ENCODE measurements at regions not wholly inside any gene's neighbourhood (a gene's known extent, or its start where the extent isn't known, plus 50 kb on each side); places are given as distances from the start of the nearest gene placed in this dataset.

DNA sequence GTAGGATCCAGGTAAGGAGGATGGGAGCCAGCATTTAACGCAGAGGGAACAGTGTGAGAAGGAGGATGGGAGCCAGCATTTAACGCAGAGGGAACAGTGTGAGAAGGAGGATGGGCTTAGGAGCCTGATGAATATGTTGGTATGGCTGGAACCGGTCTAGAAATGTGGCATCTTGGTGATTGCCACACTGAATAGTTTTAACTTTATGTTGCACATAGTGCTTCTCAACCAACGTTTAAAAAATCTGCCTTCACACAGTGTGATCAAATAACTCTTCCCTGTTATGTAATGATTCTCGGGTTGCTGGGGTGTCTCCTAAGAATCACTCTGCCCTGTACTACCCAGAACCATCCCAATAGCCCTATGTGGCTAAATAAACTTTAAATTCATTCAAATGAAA, 146.9 kb upstream of the DUSP10 start:
- no peak for DNase-seq

DNA sequence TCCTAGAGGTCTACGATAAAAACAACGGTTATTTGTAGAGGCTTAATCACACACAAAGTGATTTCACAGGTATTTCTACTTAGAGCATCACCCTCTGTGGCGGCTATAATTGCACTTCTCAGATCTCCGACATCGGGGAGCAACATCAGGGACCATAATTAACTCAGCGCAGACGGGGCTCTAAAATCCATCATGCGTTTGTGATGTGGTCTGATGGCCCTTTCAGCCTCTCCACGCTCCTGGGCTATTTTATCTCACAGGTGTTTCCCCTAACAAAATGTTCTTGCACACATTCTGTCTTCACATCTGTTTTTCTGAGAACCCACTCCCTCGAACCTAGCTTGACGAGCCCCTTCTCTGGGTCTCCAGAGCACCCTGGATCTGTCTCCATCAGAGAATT, 146.3 kb upstream of the DUSP10 start:
- no peak for DNase-seq

DNA sequence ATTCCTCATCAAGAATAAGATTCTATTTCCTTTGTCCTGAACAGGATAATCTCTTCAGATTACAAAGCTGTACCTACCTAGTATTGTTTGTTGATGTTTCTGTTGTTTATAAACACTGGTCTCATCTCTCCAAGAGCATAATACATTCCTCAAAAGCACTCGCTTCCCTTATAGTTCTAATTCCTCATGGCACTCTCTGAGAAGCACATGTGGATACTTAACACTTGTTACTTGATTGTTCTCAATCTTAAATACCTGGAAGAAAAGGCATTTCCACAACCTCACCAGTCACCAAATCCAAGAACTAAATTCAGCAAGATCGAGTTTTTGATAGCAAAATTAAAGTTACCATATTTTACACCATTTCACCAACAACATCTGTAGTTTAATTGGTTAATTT, 145.9 kb upstream of the DUSP10 start:
- DNase-seq, result no peak

DNA sequence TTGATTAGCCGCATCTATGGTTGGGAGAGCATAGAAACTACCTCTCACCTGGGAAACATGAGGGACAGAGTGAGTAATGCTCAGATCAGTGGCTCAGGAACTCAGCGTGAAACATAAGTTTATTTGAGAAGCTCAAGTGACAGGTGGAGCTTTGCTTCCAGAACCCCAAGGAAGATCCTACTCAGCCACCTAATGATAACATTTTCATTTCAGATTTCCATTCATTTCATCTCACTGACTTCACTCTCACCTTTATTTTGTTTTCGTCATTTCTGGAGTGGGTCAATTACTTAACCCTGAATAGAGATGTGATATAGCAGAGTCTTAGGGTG, 145.5 kb upstream of the DUSP10 start:
- no peak for DNase-seq

DNA sequence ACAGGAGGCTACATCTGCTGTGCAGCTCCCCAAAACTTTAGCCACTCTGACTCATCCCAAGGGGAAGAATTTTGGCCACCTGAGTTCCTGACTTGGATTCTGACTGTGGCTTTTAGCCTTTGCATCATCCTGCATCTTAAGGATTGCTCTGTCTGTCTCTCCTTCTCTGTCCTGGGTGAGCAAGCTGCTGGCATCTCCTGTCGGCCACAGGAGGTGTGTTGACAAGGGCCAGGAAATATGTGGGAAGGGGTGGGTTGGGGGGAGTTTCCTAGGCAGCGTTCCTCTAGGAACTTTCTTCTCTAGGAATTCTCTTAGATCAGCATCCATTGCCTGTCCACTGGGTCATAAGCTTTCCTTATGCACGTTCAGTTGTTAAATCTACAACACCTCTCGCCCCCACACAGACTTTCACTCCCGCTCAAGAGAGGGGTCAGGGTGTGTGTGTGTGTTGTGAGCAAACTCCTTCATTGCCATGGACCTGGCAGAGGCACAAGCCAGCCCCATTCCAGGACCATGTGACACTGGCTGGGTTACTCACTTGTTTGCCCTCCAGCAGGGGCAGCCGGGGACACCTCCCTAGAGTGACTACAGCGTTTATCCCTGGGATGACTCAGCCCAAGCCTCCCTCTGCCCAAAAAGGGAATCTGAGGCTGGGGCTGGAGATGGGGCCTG, 145.0 kb upstream of the DUSP10 start:
- peak in 1 of 56 donors; percentile 67 for DNase-seq

DNA sequence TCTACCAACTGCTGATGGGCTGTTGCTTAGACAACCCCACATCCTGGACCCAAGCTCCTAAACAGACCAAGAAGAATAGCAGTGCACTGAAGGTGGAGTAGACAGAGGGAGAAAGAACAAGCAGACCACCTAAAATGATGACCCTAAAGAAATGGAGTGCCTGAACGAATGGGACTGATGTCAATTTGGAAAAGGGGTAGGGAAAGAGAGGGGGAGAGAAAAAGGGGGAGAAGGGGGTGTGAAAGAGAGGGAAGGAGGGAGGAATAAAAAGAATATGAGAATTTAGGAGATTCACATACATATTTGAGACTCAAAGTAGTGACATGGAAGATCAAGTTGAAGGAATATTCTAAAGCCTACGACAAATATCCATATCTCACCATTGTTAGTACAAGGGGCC, 144.4 kb upstream of the DUSP10 start:
- no peak for DNase-seq

DNA sequence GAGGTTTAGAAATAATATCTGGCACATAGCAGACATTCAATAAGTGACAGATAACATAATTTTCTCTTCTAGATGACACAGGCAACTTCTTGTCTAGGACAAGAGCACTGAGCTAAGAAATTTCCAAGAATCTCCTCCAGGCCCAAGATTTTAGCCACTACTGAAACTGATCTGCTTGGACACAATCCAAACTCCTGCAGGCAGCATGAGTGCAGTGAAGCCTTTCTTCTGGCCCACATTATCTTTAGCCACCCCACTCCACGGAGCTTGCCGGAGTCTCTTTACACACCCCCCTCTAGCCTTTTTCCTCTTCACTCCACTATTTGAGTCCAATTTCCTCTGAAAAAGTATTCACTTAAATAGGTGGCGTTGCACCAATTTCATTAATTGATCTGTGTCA, 142.9 kb upstream of the DUSP10 start:
- DNase-seq, result no peak

DNA sequence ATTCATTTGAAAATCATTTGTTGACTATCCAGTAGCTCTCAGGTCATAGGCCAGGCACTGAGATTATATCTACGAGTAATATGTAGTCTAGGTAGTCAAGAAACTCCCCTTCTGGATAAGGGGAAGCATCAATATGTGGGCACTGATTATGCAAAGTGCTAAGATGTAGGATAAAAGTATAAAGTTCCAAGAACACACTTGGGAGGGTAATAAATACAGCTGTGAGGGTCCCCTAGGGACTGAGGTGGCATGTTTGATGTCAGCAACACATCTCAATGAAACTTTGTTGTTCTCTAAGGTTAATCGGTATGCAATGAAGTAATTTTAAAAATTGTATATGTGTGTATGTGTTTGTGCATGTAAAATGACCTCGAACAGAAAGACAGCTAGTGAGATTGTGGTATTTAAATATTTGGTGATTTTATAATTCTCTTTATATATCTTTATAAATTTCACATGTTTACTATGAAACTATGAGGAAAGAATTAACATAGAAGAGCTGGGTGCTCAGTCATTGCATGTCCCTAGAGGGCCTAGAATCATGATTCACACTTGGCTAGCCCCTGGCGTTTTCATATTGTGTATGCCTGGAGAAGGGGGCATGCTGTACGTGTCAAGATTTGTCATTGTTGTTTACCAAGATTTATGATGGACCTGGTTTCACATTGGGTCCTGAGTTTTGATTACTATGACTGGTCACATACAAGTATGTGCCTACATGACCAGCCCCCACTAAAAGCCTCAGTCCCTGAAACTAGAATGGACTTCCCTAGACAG, 140.1 kb upstream of the DUSP10 start:
- no peak for DNase-seq

DNA sequence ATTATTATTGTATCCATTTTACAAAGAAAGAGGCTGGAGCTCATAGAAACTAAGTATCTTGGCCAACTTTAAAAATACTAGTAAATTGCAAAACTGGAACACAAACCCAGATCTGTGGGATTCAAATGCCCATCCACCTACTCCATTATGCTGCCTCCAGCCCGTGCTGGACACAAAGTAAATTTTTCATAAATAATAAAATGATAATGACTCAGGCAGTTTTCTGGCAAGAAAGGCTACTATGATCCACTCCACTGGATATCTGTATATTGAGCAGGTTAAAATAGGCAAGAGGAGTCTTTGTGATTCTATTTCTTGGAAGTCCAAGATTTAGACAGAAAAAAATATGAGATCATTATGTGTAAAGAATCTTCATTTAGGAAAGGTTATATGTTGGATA, 138.3 kb upstream of the DUSP10 start:
- no peak for DNase-seq

DNA sequence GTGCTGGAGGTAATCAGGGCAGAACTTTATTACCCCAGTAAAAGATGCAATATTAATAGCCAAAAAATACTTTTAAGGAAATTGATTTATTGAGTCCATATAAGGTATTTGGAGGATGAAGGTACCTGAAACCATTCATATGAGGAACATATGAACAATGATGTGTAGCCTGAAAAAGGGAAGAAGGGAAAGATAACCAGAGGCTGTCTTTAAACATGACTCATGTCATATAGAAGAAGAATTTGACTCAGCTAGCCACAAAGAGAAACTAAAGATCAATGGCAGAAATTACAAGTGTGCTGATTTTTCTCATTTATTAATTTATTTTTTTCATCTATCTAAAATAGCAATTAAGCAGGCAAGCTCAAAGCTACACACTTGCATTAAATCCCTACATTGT, 136.2 kb upstream of the DUSP10 start:
- no peak for DNase-seq

DNA sequence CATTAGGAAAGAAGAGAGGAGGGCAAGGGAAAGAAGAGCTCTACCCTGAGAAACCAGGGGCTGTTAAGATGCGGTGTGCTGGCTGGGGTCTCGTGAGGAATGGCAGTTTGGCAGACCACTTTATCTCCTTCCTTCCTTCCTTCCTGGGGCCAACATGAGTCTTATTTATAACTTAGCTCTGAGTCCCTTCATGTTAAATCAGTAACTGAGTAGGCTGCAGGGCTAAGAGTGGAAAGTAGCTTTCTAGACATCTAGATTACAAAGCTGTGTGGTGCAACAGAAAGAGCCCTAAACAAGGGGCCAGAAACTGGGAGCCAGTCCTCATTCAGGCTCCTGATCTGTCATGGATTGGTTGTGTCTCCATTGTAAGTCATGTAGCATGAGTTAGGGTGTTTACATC, 135.4 kb upstream of the DUSP10 start:
- DNase-seq, result no peak

DNA sequence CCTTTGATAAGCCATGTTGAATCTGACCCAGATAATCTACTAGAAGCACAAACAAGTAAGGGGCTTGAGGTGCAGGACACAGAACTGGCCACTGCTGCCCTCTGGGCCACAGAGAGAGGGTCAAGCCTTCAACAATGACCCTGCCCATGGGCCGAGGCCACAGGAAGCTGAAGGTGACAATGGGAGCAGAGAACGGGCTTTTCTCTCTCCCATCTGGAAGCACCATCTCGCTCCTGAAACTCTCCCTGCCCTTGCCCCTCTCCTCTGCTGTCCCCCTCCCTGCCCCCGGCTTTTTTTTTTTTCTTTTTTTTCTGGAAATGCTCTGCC, 133.1 kb upstream of the DUSP10 start:
- DNase-seq, result no peak

DNA sequence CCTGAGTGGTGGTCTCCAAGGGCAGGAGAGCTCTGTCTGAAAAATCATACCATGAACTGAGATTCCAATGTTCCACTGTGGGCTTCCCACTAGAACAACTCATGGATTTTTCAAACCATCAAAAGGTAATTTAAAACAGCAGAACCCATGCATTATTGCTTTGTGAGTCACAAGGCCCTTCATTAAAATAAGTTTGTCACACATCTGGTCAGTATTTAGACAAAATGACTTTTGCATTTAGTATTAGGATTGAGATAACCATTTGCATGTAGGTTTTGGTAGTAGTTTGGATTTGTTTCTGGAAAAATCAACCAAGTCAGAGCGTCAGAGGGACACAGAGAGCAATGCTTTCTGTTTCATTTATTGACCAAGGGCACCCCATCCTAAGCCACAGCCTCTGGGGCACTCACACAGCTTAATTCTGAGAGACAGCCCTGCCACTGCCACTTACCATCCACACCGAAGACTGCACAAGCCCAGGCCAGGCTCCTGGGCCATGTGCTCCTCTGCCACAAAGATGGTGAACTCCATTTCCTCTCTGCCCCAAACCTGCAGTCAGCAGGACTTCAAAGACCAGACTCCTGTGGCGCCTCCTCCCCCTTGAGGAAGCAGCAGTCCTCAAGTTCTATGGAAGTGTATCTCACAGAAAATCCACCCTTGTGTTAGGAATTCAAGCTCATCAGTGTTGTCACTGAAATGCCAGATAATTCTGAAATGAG, 132.6 kb upstream of the DUSP10 start:
- DNase-seq, result no peak

DNA sequence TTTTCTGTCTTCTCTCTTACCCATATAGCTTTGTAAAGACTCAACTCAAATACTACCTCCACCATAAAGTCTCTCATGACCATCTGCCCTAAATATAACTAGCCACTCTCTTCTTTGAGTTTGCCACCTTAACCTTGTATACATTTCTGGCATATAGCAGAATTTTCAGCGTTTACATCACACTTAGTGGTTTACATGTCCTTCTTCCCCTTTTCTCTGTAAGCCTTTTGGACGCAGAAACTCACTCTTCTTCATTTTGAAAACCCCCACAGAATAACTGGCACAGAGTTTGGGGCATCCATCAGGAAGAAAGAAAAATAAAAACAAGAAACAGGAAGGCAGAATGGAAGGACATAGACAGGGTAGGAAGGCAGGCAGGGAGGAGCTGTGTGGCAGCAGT, 131.8 kb upstream of the DUSP10 start:
- no peak for DNase-seq

DNA sequence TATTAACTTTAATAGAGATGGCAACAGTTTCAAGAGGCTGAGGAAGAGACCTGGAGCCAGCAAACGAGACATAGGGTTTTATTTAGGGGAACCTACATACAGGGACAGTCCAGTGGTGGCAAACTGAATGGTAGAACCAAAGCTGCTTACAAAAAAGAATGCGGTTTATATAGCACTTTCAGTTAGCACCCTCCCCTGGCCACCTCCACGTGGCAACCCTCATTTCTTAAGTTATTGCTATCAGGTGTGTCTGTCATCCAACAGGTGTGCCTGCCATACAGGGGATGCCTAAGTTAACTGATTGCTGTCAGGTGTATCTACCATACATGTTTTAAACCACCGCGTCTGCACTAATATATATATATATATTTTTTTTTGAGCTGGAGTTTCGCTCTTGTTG, 129.2 kb upstream of the DUSP10 start:
- no peak for DNase-seq

DNA sequence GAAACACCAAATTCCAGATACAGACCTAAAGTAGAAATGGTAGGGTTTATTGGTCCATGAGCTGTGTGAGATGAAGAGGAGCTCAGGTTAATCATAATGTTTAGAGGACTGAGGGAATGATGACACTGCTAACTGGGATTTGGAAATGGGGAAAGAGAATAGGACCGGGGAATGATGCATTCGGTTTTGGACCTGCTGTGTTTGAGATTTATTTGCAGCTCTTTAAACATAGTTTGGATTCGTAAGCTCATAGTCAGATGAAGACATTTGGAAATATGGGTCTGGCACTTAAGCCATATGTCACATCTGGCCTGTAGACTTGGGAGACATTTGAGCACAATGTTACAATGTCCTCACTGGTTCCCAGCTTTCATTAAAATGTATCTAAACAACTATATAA, 127.9 kb upstream of the DUSP10 start:
- no peak for DNase-seq

DNA sequence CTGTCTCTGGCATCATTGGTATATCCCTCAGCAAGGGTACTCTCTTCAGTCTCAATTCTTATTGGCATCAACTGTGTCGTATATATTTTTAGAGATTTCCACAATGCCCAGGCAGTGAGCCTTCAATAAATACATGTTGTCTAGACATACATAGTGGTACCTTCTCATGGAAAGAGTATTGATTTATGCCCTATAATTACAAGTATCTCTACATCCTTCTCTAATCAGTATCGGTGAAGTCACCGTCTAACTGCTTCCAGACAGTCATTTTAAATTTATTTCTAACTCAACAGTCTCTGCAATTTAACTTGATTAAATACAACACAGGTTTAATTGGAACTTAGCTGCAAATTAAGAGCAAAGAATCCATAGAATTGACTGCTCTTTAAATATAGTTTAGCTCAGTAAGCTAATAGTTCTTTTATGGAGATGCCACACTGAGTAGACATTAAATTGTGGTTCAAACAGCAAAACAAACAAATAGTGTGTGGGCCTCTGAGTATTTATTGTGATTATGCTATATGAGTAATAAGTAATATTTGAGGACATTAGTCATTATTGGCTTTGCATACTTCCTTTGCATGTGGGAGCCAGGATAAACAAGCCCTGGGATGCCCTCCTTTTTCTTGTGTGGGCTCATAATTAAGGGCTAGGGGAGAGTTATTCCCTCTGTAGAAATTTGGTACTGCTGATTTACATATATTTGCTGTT, 126.9 kb upstream of the DUSP10 start:
- no peak for DNase-seq

DNA sequence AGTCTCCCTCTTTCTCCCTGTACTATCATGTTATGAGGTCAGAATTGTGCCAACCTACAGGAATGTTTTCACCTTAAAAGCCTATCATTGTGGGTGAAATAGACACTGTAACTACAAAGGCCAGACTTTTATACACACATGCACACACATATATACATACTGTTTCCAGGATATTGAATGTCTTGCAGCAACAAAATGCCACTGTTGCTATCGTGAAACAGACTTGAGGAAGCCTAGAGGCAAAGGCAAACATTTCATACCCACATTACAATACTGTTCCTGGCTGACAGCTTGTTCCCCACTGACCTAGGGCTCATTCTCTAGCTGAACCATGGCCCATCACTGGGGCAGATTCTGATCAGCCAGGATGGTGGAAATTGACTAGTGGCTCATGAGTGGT, 125.1 kb upstream of the DUSP10 start:
- no peak for DNase-seq

DNA sequence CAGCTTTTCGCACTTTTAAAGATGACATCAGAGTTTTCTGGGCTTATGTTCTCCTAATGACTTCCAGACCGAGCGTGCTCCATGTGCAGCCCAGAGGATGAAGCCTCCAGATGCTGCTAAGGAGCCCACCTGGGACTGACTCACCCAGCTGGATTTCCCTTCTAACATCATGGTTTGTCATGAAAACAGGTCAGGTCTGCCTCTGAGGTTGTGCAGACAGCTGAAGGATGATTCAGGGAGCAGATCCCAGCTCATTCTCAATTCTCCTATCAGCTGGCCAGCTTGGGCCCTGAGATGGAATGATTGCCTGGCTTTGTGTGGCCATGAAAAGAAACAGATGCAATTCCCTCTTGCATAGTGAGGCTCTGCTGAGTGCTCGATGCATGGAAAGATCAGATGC, 123.9 kb upstream of the DUSP10 start:
- no peak for DNase-seq

DNA sequence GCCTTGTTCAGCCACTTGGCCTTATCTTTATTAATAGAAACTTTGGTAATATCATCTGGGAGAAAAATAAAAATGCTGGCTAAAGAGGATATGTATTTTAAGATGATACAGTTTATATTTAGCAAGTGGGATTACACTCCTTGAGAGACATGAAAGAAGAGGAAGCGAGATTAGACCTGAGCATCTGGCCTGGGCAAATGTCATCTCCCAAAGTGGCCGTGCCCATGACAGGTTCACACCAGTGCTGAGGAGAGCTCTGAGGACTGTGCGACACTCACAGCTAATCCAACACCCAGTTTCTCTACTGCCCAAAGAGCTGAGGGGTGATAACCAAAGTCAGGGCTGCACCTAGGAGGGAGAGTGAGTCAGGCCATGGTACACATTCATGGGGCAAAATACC, 121.7 kb upstream of the DUSP10 start:
- no peak for DNase-seq

DNA sequence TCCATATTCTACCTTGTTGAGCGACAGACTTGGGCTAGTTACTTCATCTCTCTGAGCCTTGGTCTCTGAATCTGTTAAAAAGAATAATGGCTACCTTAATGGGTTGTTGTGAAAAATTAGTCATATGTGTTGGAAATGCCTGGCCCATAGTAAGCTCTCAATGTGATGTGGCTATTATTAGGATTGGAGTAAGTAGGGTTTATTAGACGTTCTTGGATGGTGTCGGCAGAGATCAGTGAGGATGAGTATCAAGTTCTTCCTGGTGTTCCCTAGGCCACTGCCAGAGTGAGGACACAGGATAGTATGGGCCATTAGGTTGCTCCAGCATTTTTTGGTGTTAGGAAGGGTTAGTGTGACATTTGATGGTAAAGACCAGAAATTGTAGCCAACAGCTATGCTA, 121.1 kb upstream of the DUSP10 start:
- no peak for DNase-seq

Measured in nucleus accumbens (tissue), 56 donors.